GM12801 (cell line): ENCODE measurements at regions not wholly inside any gene's neighbourhood (a gene's known extent, or its start where the extent isn't known, plus 50 kb on each side); places are given as distances from the start of the nearest gene placed in this dataset.

Experiments used
- CTCF ChIP-seq: IDR thresholded peaks from one replicate; pipeline ENCODE4 v1.5.1; 2011; ENCODE audit warnings: control low read depth; ENCODE audit not compliant: insufficient read length; ENCODE audit errors: extremely low read depth

- TF ChIP-seq CTCF: no peak
These were observed 481.7 kb upstream of the CRIM1 start for GRCh38 chr2:35873921-35874320.

- no peak for TF ChIP-seq CTCF
These were observed 483.9 kb upstream of the CRIM1 start for GRCh38 chr2:35871672-35872071.

- TF ChIP-seq CTCF: no peak
These were observed 484.9 kb upstream of the CRIM1 start for GRCh38 chr2:35870713-35871112.

GRCh38 chr2:35864141-35864540, 491.4 kb upstream of the CRIM1 start:
- TF ChIP-seq CTCF: no peak

- TF ChIP-seq CTCF: no peak
These were observed 497.4 kb upstream of the CRIM1 start for GRCh38 chr2:35858216-35858615.

- TF ChIP-seq CTCF: no peak
These were observed 498.1 kb upstream of the CRIM1 start for GRCh38 chr2:35857498-35857897.

GRCh38 chr2:35831385-35831784, 524.2 kb upstream of the CRIM1 start:
- no peak for TF ChIP-seq CTCF

GRCh38 chr2:35830833-35831232, 524.7 kb upstream of the CRIM1 start:
- no peak for TF ChIP-seq CTCF
